ENCODE measurements at regions not wholly inside any gene's neighbourhood (a gene's known extent, or its start where the extent isn't known, plus 50 kb on each side); places are given as distances from the start of the nearest gene placed in this dataset.

- H3K27me3 ChIP-seq (ENCODE audit: insufficient read depth, low read length, poor library complexity) = no peaks in the 10 kb centered on the region
- H4K20me1 ChIP-seq (ENCODE audit: insufficient read depth, low read length) = no peaks in the 10 kb centered on the region
- no peaks in the 10 kb centered on the region for H3K9me3 ChIP-seq (ENCODE audit: insufficient read depth, low read length, severe bottlenecking)
- no peaks in the 10 kb centered on the region for H3K36me3 ChIP-seq (ENCODE audit: insufficient read depth, low read length)
- no peak for DNase-seq
- ATAC-seq (ENCODE audit: insufficient read depth, low read depth) = no peak
- H3K27ac ChIP-seq (ENCODE audit: low read length) = no peak overlapping the region
- no peaks in the 10 kb centered on the region for H3K4me1 ChIP-seq (ENCODE audit: insufficient read depth, low read length)
- H2AFZ ChIP-seq (ENCODE audit: low read depth, low read length) = no peak overlapping the region
- no peak overlapping the region for H3K9ac ChIP-seq (ENCODE audit: low read depth, low read length)
- no peak overlapping the region for H3K4me3 ChIP-seq (ENCODE audit: low read depth in 1 of 2, low read length in 2 of 2)
- no peaks in the 10 kb centered on the region for H3K79me2 ChIP-seq (ENCODE audit: insufficient read depth, low read length)
- H3K4me2 ChIP-seq (ENCODE audit: insufficient read depth, low read length) = no peak overlapping the region
- TF ChIP-seq EZH2 (IDR thresholded peaks at IDR 0.05; ENCODE audit: borderline replicate concordance, low read depth, low read length, severe bottlenecking) = no peak
- TF ChIP-seq, protein P1, sequence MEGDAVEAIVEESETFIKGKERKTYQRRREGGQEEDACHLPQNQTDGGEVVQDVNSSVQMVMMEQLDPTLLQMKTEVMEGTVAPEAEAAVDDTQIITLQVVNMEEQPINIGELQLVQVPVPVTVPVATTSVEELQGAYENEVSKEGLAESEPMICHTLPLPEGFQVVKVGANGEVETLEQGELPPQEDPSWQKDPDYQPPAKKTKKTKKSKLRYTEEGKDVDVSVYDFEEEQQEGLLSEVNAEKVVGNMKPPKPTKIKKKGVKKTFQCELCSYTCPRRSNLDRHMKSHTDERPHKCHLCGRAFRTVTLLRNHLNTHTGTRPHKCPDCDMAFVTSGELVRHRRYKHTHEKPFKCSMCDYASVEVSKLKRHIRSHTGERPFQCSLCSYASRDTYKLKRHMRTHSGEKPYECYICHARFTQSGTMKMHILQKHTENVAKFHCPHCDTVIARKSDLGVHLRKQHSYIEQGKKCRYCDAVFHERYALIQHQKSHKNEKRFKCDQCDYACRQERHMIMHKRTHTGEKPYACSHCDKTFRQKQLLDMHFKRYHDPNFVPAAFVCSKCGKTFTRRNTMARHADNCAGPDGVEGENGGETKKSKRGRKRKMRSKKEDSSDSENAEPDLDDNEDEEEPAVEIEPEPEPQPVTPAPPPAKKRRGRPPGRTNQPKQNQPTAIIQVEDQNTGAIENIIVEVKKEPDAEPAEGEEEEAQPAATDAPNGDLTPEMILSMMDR (IDR thresholded peaks at IDR 0.05; ENCODE audit: borderline replicate concordance, extremely low read depth, low read length, poor library complexity, severe bottlenecking) = no peak
Measured at GRCh38 chr3:95789111-95789510, 1025.3 kb upstream of the EPHA6 start.

DNA sequence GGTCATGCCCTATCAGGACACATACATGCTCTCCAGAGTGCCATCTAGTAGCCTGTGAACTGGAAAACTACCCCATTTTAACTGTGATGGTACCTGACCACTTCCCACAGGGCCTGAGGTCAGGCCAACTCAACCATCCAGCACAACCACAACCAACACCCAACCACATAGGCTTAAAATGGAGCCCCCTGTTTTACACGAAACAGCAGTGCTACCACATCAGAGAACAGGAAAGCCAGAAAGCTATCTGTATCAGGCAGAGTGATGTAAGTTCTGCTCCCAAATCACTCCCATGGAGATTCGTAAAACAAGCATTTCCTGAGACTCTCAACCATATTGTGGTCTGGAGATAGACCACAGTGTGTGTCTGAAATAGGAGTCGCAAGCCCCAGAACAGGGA lies 1017.3 kb upstream of the EPHA6 start:
- Histone ChIP-seq H3K79me2 (ENCODE audit: insufficient read depth, low read length) (no peaks in the 10 kb centered on the region), H3K27me3 (ENCODE audit: insufficient read depth, low read length, poor library complexity) (no peaks in the 10 kb centered on the region)
- peak; percentile 72 for ATAC-seq (ENCODE audit: insufficient read depth, low read depth)

DNA sequence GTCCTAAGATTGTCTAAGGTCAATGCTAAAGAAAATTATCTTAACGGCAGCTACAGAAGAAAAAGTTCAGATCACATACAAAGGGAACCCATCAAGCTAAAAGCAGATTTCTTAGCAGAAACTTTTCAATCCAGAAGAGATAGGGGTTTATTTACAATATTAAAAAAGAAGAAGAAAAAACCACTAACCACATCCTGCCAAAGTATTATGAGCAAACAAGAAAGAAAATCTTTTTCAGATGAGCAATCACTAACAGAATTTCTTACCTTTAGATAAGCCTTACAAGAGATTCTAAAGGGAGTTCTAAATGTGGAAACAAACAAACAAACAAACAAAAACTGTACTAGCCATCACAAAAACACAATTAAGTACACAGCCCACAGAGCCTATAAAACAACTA lies 1015.8 kb upstream of the EPHA6 start:
- Histone ChIP-seq H3K9me3 (ENCODE audit: insufficient read depth, low read length, severe bottlenecking) (no peaks in the 10 kb centered on the region), H2AFZ (ENCODE audit: low read depth, low read length) (no peak overlapping the region), H3K36me3 (ENCODE audit: insufficient read depth, low read length) (no peaks in the 10 kb centered on the region), H3K9ac (ENCODE audit: low read depth, low read length) (no peak overlapping the region), H3K27ac (ENCODE audit: low read length) (no peak overlapping the region), H3K27me3 (ENCODE audit: insufficient read depth, low read length, poor library complexity) (no peaks in the 10 kb centered on the region), H4K20me1 (ENCODE audit: insufficient read depth, low read length) (no peaks in the 10 kb centered on the region), H3K4me1 (ENCODE audit: insufficient read depth, low read length) (peaks cover 10% of the 10 kb centered on the region), H3K4me2 (ENCODE audit: insufficient read depth, low read length) (no peak overlapping the region), H3K4me3 (ENCODE audit: low read depth in 1 of 2, low read length in 2 of 2) (no peak overlapping the region), H3K79me2 (ENCODE audit: insufficient read depth, low read length) (no peaks in the 10 kb centered on the region)
- ATAC-seq (ENCODE audit: insufficient read depth, low read depth) = peak; percentile 61; the same call in 2 of the 3 replicates
- no peak for TF ChIP-seq EZH2 (IDR thresholded peaks at IDR 0.05; ENCODE audit: borderline replicate concordance, low read depth, low read length, severe bottlenecking)
- TF ChIP-seq, protein P1 (IDR thresholded peaks at IDR 0.05; ENCODE audit: borderline replicate concordance, extremely low read depth, low read length, poor library complexity, severe bottlenecking) = no peak
- DNase-seq = no peak

More for the DNA sequence above, 1017.3 kb upstream of the EPHA6 start:
- H3K4me1 ChIP-seq (ENCODE audit: insufficient read depth, low read length) = peaks cover 10% of the 10 kb centered on the region
- H3K9me3 ChIP-seq (ENCODE audit: insufficient read depth, low read length, severe bottlenecking) = no peaks in the 10 kb centered on the region
- H3K4me3 ChIP-seq (ENCODE audit: low read depth in 1 of 2, low read length in 2 of 2) = no peak overlapping the region
- H2AFZ ChIP-seq (ENCODE audit: low read depth, low read length) = no peak overlapping the region
- no peak overlapping the region for H3K27ac ChIP-seq (ENCODE audit: low read length)
- no peaks in the 10 kb centered on the region for H4K20me1 ChIP-seq (ENCODE audit: insufficient read depth, low read length)
- TF ChIP-seq, protein P1 (IDR thresholded peaks at IDR 0.05; ENCODE audit: borderline replicate concordance, extremely low read depth, low read length, poor library complexity, severe bottlenecking) = no peak
- no peak for TF ChIP-seq EZH2 (IDR thresholded peaks at IDR 0.05; ENCODE audit: borderline replicate concordance, low read depth, low read length, severe bottlenecking)
- no peaks in the 10 kb centered on the region for H3K36me3 ChIP-seq (ENCODE audit: insufficient read depth, low read length)
- no peak overlapping the region for H3K9ac ChIP-seq (ENCODE audit: low read depth, low read length)
- no peak overlapping the region for H3K4me2 ChIP-seq (ENCODE audit: insufficient read depth, low read length)
- DNase-seq = peak; percentile 16

- DNase-seq (no peak), ATAC-seq (ENCODE audit: insufficient read depth, low read depth) (no peak)
- no peak for TF ChIP-seq EZH2 (IDR thresholded peaks at IDR 0.05; ENCODE audit: borderline replicate concordance, low read depth, low read length, severe bottlenecking)
- TF ChIP-seq, protein P1 (IDR thresholded peaks at IDR 0.05; ENCODE audit: borderline replicate concordance, extremely low read depth, low read length, poor library complexity, severe bottlenecking) = no peak
- Histone ChIP-seq H3K27me3 (ENCODE audit: insufficient read depth, low read length, poor library complexity) (no peaks in the 10 kb centered on the region), H3K27ac (ENCODE audit: low read length) (no peak overlapping the region), H3K4me2 (ENCODE audit: insufficient read depth, low read length) (no peak overlapping the region), H3K4me3 (ENCODE audit: low read depth in 1 of 2, low read length in 2 of 2) (no peak overlapping the region), H4K20me1 (ENCODE audit: insufficient read depth, low read length) (no peaks in the 10 kb centered on the region), H3K9me3 (ENCODE audit: insufficient read depth, low read length, severe bottlenecking) (no peaks in the 10 kb centered on the region), H2AFZ (ENCODE audit: low read depth, low read length) (no peak overlapping the region), H3K4me1 (ENCODE audit: insufficient read depth, low read length) (no peaks in the 10 kb centered on the region), H3K9ac (ENCODE audit: low read depth, low read length) (no peak overlapping the region), H3K79me2 (ENCODE audit: insufficient read depth, low read length) (no peaks in the 10 kb centered on the region), H3K36me3 (ENCODE audit: insufficient read depth, low read length) (no peaks in the 10 kb centered on the region)
Measured at GRCh38 chr3:95810462-95810861, 1003.9 kb upstream of the EPHA6 start.

All from DND-41 (cell line).